ENCODE measurements at regions not wholly inside any gene's neighbourhood (a gene's known extent, or its start where the extent isn't known, plus 50 kb on each side); places are given as distances from the start of the nearest gene placed in this dataset.

DNA sequence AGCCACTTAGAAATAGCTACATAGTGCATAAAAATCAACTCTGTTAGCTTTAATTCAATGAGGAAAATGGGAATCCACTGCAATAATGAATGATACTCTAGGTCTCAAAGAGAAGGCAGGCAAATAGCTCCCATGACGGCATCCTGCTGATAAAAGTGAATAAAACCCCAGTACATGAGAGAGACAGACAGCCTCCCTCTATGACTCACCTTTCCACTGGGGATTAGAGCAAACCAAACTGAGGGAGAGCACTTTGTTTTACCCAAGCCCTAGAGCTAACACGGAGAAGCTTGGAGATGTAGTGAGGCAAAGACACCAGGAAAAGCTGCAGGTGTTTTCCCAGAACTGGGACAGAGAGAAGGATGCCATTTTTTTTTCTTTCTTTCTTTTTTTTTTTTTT, 621.9 kb downstream of the LRRIQ3 start:
- TF ChIP-seq, protein P1, sequence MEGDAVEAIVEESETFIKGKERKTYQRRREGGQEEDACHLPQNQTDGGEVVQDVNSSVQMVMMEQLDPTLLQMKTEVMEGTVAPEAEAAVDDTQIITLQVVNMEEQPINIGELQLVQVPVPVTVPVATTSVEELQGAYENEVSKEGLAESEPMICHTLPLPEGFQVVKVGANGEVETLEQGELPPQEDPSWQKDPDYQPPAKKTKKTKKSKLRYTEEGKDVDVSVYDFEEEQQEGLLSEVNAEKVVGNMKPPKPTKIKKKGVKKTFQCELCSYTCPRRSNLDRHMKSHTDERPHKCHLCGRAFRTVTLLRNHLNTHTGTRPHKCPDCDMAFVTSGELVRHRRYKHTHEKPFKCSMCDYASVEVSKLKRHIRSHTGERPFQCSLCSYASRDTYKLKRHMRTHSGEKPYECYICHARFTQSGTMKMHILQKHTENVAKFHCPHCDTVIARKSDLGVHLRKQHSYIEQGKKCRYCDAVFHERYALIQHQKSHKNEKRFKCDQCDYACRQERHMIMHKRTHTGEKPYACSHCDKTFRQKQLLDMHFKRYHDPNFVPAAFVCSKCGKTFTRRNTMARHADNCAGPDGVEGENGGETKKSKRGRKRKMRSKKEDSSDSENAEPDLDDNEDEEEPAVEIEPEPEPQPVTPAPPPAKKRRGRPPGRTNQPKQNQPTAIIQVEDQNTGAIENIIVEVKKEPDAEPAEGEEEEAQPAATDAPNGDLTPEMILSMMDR (IDR thresholded peaks at IDR 0.05 in 2 of 3, conservative IDR thresholded peaks at IDR 0.05 in 1 of 3; ENCODE audit: control insufficient read depth in 2 of 3, extremely low read depth in 1 of 3, insufficient read depth in 1 of 3, low read depth in 3 of 3, low read length in 3 of 3), result no peak
- TF ChIP-seq POLR2AphosphoS5 (IDR thresholded peaks at IDR 0.05; ENCODE audit: low read length) (no peak), EP300 (IDR thresholded peaks at IDR 0.05; ENCODE audit: borderline replicate concordance in 1 of 2, control insufficient read depth in 1 of 2, low read depth in 2 of 2, low read length in 2 of 2) (no peak), EZH2 (IDR thresholded peaks at IDR 0.05; ENCODE audit: borderline replicate concordance, control insufficient read depth, low read depth, low read length) (no peak), TAF1 (IDR thresholded peaks at IDR 0.05; ENCODE audit: borderline replicate concordance, low read depth, low read length) (no peak), JUND (IDR thresholded peaks at IDR 0.05; ENCODE audit: low read depth, low read length) (no peak)
